Large intestine (tissue), 3 donors: ENCODE measurements at regions not wholly inside any gene's neighbourhood (a gene's known extent, or its start where the extent isn't known, plus 50 kb on each side); places are given as distances from the start of the nearest gene placed in this dataset.
"Not testable (repeated sequence)": the region's sequence is repeated elsewhere in the genome, so short reads cannot be mapped to it uniquely, and the experiment has no call there.

Experiments
- DNase-seq, 2 donors: peaks; one replicate each; pipeline versions ENCODE4 v3.0.0 to v3.0.0-alpha.2; 2013
- H3K27ac ChIP-seq: one replicate; pipeline ENCODE4 v1.5.1; 2013; ENCODE audit warnings: low read length
- H3K27me3 ChIP-seq: 2 replicates; pipeline ENCODE4 v1.6.1; 2013; ENCODE audit warnings: low read length; ENCODE audit not compliant: control insufficient read depth, insufficient read depth
- H3K36me3 ChIP-seq: 2 replicates; pipeline ENCODE4 v1.6.1; 2013; ENCODE audit warnings: low read length; ENCODE audit not compliant: control insufficient read depth, insufficient read depth
- H3K4me1 ChIP-seq: one replicate; pipeline ENCODE4 v1.6.1; 2013; ENCODE audit warnings: low read length; ENCODE audit not compliant: control insufficient read depth, insufficient read depth
- H3K4me3 ChIP-seq: one replicate; pipeline ENCODE4 v1.5.1; 2013; ENCODE audit warnings: low read length
- H3K9me3 ChIP-seq: one replicate; pipeline ENCODE4 v1.6.1; 2013; ENCODE audit warnings: mild to moderate bottlenecking, low read depth, low read length, moderate library complexity; ENCODE audit not compliant: control insufficient read depth
- WGBS: methylation state at CpG from one replicate; pipeline ENCODE4 v1.1.5; 2013; ENCODE audit warnings: low lambda C conversion rate; ENCODE audit not compliant: insufficient coverage; 5-methylcytosine and 5-hydroxymethylcytosine counted together

DNA sequence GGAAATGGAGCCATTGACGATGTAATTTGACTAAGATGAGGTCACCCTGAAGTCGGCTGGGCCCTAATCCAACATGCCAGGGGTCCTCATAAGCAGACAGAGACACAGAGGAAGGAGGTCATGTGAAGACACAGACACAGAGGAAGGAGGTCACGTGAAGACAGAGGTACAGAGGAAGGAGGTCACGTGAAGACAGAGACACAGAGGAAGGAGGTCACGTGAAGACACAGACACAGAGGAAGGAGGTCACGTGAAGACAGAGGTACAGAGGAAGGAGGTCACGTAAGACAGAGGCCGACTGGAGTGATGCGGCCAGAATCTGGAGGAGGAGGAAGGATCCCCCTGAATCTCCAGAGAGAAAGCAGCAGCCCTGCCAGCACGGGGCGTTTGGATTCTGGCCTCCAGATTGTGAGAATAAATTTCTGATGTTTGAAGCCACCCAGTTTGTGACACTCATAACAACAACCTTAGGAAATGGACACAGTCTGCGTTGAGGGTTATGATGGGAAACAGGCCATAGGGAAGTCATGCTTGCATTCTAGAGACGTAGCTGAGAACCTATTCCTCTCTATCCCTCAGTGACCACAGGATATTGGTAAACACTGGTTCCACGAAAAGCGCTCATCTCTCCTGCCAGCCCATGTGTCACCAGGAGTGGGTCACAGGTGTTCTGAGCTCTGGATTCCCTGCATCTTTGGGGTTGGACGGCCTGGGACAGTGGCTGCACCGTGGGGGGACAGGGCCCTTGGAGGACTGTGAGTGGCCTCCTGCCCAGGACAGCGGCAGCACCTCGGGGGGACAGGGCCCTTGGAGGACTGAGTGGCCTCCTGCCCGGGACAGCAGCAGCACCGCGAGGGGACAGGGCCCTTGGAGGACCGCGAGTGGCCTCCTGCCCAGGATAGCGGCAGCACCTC is 108.5 kb downstream of the SOX1 start:
- no peaks in the 10 kb centered on the region for H3K36me3 ChIP-seq
- 88% methylated on average over 4 of the region's 25 CpGs for WGBS
- DNase-seq: no peak

DNA sequence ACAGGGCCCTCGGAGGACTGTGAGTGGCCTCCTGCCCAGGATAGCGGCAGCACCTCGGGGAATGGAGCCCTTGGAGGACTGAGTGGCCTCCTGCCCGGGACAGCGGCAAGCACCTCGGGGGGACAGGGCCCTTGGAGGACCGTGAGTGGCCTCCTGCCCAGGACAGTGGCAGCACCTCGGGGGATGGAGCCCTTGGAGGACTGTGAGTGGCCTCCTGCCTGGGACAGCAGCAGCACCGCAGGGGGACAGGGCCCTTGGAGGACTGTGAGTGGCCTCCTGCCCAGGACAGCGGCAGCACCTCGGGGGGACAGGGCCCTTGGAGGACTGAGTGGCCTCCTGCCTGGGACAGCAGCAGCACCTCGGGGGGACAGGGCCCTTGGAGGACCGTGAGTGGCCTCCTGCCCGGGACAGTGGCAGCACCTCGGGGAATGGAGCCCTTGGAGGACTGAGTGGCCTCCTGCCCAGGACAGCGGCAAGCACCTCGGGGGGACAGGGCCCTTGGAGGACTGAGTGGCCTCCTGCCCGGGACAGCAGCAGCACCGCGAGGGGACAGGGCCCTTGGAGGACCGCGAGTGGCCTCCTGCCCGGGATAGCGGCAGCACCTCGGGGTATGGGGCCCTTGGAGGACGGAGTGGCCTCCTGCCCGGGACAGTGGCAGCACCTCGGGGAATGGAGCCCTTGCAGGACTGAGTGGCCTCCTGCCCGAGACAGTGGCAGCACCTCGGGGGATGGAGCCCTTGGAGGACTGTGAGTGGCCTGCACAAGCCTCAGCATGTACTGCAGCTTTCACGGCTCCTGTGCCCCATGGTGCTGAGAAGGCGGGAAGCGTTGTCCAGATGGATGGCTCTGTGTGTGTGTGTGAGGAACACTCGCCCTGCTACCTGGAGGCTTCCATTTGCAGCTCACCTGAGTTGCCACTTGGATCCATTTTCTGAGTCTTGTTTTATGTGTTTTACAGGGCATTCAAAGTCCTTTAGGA is 109.5 kb downstream of the SOX1 start:
- not testable (repeated sequence) for H3K9me3 ChIP-seq, DNase-seq, H3K27me3 ChIP-seq, H3K4me1 ChIP-seq, H3K36me3 ChIP-seq, H3K4me3 ChIP-seq, H3K27ac ChIP-seq
- no CpG with 5 or more reads among the region's 34 CpGs for WGBS

More for the DNA sequence above, 108.5 kb downstream of the SOX1 start:
- Histone ChIP-seq H3K27me3 (peaks cover 2% of the 10 kb centered on the region), H3K4me1 (no peaks in the 10 kb centered on the region), H3K9me3 (no peaks in the 10 kb centered on the region), H3K27ac (no peak overlapping the region), H3K4me3 (no peak overlapping the region)

DNA sequence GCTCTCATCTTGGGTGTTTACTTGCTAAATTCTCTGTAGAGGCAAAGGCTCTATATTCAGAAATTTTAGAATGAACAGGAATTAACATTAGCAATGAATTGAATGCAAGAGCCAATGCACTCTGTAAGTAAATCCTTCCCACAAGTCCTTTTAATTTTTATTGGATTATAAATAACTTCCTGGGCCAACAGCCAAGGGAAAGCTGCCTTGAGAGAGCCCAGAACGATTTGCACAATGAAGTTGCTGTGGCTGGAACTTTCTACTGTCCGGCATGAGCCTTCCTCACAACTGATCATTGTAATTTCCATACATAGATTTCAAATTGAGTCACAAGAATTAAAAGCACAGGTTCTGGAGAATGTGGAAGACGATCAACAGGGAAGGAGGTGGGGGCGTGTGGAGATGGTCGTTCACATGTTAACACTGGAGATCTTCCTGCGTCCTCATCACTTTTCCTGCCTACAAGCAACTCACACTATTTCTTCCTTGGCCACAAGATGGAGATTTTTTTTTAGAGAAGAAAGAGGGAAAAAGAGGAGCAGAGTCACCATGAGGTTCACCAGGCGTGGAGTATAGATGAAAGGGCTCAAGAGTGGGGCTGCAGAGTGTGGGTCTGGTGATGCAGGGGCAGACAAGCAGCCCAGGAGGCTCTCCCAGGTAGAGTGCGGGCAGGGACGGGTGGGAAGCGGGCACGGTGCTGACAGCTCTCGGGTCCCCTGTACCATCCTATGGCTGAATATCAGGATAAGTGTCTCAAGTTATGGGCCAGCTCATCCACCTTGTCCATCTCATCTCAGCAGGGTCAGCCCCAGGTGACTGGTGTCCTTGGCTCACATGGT is 110.7 kb downstream of the SOX1 start:
- H3K27me3 ChIP-seq: peaks cover 2% of the 10 kb centered on the region
- H3K4me1 ChIP-seq: no peaks in the 10 kb centered on the region
- no peaks in the 10 kb centered on the region for H3K36me3 ChIP-seq
- peak in 1 of 2 donors; percentile 19 for DNase-seq
- no peaks in the 10 kb centered on the region for H3K9me3 ChIP-seq
- no peak overlapping the region for H3K4me3 ChIP-seq
- H3K27ac ChIP-seq: no peak overlapping the region
- WGBS: no CpG with 5 or more reads among the region's 12 CpGs

DNA sequence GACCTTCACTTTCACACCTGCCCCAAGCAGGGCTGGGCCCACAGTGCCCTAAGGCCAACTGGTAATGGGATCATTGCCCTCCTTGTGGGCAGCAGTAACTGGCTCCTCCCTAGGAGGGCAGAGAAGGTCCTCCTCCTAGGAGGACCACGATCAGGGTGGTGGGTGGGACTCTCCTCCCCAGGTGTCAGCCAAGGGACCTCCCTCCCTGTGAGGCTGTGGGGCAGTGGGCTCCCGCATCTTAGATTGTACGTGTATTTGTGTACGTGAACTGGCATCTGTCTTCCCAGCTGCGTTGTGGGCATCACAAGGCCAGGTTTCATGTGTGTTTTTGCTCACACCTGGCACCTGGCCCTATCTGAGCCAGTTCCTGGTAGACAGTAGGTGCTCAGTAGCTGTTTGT is 111.8 kb downstream of the SOX1 start:
- no CpG with 5 or more reads among the region's 5 CpGs for WGBS
- H3K36me3 ChIP-seq: no peaks in the 10 kb centered on the region
- no peak overlapping the region for H3K27ac ChIP-seq
- peaks cover 2% of the 10 kb centered on the region for H3K9me3 ChIP-seq
- H3K27me3 ChIP-seq: peaks cover 2% of the 10 kb centered on the region
- H3K4me1 ChIP-seq: no peaks in the 10 kb centered on the region
- DNase-seq: no peak
- H3K4me3 ChIP-seq: no peak overlapping the region

DNA sequence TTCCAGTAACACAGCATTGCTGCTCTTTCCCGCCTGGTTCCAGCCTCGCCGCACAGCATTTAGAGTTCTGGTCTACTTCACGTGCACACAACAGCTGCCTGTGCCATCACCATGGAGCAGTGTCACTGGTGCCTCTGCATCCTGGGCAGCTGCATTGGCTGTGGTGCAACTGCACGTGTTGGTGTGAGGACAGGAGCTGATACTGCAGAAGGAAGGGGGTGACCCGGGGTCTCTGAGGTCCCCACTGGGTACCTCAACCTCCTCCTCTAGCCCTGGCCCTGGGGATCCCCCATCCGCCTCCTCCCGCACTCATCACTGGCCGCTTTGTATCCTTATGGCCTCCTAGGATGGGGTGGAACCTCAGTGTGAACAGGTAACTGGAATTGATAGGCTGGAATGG is 112.5 kb downstream of the SOX1 start:
- H3K27me3 ChIP-seq: peaks cover 2% of the 10 kb centered on the region
- H3K9me3 ChIP-seq: peaks cover 6% of the 10 kb centered on the region
- DNase-seq: no peak
- no peaks in the 10 kb centered on the region for H3K4me1 ChIP-seq
- no peaks in the 10 kb centered on the region for H3K36me3 ChIP-seq
- no peak overlapping the region for H3K27ac ChIP-seq
- no CpG with 5 or more reads among the region's 9 CpGs for WGBS
- no peak overlapping the region for H3K4me3 ChIP-seq

DNA sequence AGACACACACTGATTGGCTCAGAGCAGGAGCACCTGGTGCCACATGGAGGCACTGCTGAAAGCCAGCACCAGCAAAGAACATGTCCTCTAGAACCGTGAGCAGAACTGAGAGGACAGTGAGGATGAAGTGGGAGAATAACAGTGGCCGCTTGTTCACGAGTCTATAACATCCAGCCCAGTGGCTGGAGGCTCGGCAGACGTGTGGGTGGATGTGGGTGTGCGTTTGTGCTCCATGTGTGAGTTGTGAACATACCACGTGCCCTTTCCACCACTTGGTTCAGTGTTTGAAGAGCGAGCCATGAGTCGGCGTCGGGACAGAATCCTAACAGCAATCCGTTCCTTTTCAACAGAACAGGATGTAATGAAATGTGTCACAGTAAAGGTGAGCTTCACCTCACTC is 113.0 kb downstream of the SOX1 start:
- H3K27me3 ChIP-seq: peaks cover 2% of the 10 kb centered on the region
- no peaks in the 10 kb centered on the region for H3K4me1 ChIP-seq
- H3K36me3 ChIP-seq: no peaks in the 10 kb centered on the region
- peaks cover 6% of the 10 kb centered on the region for H3K9me3 ChIP-seq
- DNase-seq: no peak
- no peak overlapping the region for H3K4me3 ChIP-seq
- 100% methylated on average over 1 of the region's 12 CpGs for WGBS
- no peak overlapping the region for H3K27ac ChIP-seq

DNA sequence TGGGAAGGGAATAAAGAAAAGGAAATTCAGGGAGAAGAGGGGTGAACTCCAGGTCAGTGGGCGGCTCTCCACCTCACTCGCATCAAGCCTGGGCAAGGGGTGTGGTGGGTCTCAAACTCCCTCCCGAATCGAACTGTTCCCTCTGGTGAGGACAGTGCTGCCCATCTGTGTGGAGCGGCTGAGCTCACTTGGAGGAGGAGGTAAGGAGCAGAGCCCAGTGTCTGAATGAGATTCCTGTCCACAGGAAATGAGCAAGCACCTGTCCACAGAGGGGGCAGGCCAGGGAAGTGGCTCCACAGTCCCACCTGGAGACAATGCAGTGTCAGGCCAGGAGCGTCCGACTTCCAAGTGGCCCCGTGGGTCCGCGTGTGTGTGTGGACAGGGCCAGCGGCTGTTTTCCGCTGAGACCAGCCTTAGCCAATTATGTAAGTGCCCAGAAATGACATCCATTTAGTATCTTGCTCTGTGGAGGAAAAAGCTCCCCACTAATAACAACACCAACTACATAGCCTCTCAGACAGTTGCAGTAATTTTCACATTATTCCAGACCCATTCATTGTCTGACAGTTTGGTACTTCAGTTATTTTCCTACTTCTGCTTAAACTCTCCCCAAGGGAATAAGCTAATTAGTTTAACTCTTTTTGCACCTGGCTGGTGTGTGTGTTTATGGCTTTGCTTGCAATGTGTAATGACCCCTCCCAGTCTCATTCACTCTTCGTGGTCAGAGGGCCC is 114.6 kb downstream of the SOX1 start:
- DNase-seq: no peak
- no peaks in the 10 kb centered on the region for H3K36me3 ChIP-seq
- WGBS: no CpG with 5 or more reads among the region's 13 CpGs
- H3K27me3 ChIP-seq: peaks cover 2% of the 10 kb centered on the region
- H3K9me3 ChIP-seq: peaks cover 6% of the 10 kb centered on the region
- H3K27ac ChIP-seq: no peak overlapping the region
- no peak overlapping the region for H3K4me3 ChIP-seq
- no peaks in the 10 kb centered on the region for H3K4me1 ChIP-seq

DNA sequence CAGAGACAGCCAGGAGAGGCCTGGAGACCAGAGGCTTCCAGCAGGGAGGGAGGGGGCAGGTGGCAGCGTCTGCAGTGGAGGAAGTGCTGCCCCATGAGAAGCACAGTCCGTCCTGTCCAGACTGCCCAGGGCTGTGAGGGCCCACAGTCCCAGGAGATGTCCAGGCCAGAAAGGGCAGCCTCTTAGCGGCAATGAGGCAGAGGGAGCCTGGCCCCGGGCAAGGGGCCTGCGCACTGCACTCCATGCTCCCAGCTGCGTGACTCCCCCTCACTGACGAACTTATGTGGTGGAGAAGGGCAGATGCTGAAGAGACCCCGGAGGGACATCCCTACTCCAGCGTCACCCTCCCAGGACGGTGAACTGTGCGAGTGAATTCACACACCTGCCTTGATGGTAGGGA is 115.3 kb downstream of the SOX1 start:
- Histone ChIP-seq H3K4me3 (no peak overlapping the region), H3K27me3 (peaks cover 2% of the 10 kb centered on the region), H3K27ac (no peak overlapping the region), H3K9me3 (peaks cover 6% of the 10 kb centered on the region), H3K36me3 (no peaks in the 10 kb centered on the region), H3K4me1 (no peaks in the 10 kb centered on the region)
- no peak for DNase-seq
- WGBS: no CpG with 5 or more reads among the region's 11 CpGs

DNA sequence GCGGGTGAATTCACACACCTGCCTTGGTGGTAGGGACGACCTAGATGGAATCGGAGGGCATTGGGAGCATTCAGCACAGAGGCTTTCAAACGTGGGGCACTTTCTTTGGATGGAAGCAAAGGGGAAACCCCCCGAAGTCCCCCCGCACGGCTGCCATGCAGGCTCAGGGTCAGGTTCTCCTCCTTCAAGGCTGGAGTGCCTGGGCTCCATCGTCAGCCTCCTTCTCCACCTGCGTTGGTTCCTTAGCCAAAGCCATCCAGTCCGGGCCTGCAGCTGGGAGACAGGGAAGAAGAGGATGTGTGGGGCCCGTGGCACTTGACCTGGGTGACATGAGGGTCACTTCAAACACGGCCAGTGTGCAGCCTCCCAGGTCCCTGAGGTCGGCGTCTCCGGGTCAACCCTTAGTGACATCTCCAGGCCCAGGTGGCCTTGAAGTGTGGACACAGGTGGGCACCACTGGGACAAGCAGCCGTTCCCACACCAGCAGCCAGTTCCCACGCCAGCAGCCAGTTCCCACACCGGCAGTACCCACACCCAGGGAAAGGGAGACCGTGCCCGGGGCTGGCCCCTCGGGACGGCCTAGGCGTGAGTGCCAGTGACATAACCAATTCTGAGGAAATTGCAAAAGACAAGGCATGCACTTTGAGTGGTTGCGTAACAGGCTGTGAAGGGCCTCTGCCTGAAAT is 116.0 kb downstream of the SOX1 start:
- no CpG with 5 or more reads among the region's 24 CpGs for WGBS
- peaks cover 2% of the 10 kb centered on the region for H3K27me3 ChIP-seq
- no peak overlapping the region for H3K4me3 ChIP-seq
- no peak overlapping the region for H3K27ac ChIP-seq
- no peaks in the 10 kb centered on the region for H3K36me3 ChIP-seq
- no peaks in the 10 kb centered on the region for H3K4me1 ChIP-seq
- DNase-seq: no peak
- peaks cover 6% of the 10 kb centered on the region for H3K9me3 ChIP-seq
